Right lobe of liver (tissue), 6 donors: ENCODE measurements at regions not wholly inside any gene's neighbourhood (a gene's known extent, or its start where the extent isn't known, plus 50 kb on each side); places are given as distances from the start of the nearest gene placed in this dataset.
A peak's percentile ranks its signal among the peaks of the same experiment; 100 is the strongest.

Experiments used
- ATAC-seq, 4 donors: fragments of 200-7000 bp; cut with Tn5 transposase; one replicate each; pipeline ENCODE4 v1.9.1; 2020; ENCODE audit warnings: mild to moderate bottlenecking in 4 of 4, moderate library complexity in 4 of 4
- DNase-seq, 3 donors: peaks; one replicate each; pipeline ENCODE4 v3.0.0-alpha.2; 2020
- H3K27ac ChIP-seq, 3 donors: fragments of 200-600 bp; one replicate each; pipeline ENCODE4 v1.8.0; 2022
- H3K27me3 ChIP-seq, 2 donors: fragments of 200-600 bp; one replicate each; pipeline ENCODE4 v1.8.0; 2022
- H3K36me3 ChIP-seq, 4 donors: fragments of 200-600 bp; sonication (generic) in 1 of 4; one replicate each; pipeline versions ENCODE4 v1.5.1 to v1.8.0; 2017 to 2022; ENCODE audit warnings: control low read depth in 1 of 4
- H3K4me1 ChIP-seq, 4 donors: fragments of 200-600 bp; sonication (generic) in 1 of 4; one replicate each; pipeline versions ENCODE4 v1.5.1 to v1.8.0; 2017 to 2022; ENCODE audit warnings: control low read depth in 1 of 4
- H3K4me3 ChIP-seq, 3 donors: fragments of 200-600 bp; one replicate each; pipeline ENCODE4 v1.8.0; 2022
- H3K9me3 ChIP-seq, 4 donors: fragments of 200-600 bp; sonication (generic) in 1 of 4; one replicate each; pipeline versions ENCODE4 v1.5.1 to v1.8.0; 2017 to 2022; ENCODE audit warnings: control low read depth in 1 of 4
- POLR2A ChIP-seq: fragments of 450-650 bp; IDR thresholded peaks from one replicate; pipeline ENCODE4 v1.6.1; 2017; ENCODE audit warnings: antibody characterized with exemption, mild to moderate bottlenecking
- WGBS: methylation state at CpG from one replicate; pipeline ENCODE4 v1.1.6; 2018; ENCODE audit warnings: low coverage, low lambda C conversion rate; ENCODE audit not compliant: insufficient coverage; ENCODE audit errors: missing lambda C conversion rate; 5-methylcytosine and 5-hydroxymethylcytosine counted together
- intact Hi-C, 2 donors: fragments of 100-400 bp; cut with DNase I; formaldehyde crosslinking; loops; one replicate each; pipeline versions ENCODE4 v1.11.2 to v1.14.1; 2022
- TF ChIP-seq, protein P1 (sequence below), 4 donors: fragments of 200-600 bp in 3 of 4; fragments of 450-650 bp in 1 of 4; IDR thresholded peaks; one replicate each; pipeline versions ENCODE4 v1.5.1 to v1.8.0; 2016 to 2022; ENCODE audit warnings: antibody characterized with exemption in 4 of 4, mild to moderate bottlenecking in 2 of 4
- donor health status: DM: no; HTN: yes; CAD: no.
- donor health status: DM: no; HTN: no; CAD: no.
- donor health status: DM: no; HTN: no; CAD: no.
- donor health status: DM: no; HTN: yes; CAD: no.
- donor health status: DM: no; HTN: yes; CAD: no.

- Histone ChIP-seq H3K4me1 (no peaks in the 10 kb centered on the region), H3K9me3 (no peaks in the 10 kb centered on the region), H3K27ac (no peak overlapping the region), H3K27me3 (no peaks in the 10 kb centered on the region), H3K36me3 (no peaks in the 10 kb centered on the region), H3K4me3 (peak overlapping the region in 2 of 3 donors; percentile 10 to 12)
- TF ChIP-seq, protein P1, sequence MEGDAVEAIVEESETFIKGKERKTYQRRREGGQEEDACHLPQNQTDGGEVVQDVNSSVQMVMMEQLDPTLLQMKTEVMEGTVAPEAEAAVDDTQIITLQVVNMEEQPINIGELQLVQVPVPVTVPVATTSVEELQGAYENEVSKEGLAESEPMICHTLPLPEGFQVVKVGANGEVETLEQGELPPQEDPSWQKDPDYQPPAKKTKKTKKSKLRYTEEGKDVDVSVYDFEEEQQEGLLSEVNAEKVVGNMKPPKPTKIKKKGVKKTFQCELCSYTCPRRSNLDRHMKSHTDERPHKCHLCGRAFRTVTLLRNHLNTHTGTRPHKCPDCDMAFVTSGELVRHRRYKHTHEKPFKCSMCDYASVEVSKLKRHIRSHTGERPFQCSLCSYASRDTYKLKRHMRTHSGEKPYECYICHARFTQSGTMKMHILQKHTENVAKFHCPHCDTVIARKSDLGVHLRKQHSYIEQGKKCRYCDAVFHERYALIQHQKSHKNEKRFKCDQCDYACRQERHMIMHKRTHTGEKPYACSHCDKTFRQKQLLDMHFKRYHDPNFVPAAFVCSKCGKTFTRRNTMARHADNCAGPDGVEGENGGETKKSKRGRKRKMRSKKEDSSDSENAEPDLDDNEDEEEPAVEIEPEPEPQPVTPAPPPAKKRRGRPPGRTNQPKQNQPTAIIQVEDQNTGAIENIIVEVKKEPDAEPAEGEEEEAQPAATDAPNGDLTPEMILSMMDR (IDR thresholded peaks at IDR 0.05) = no peak
- TF ChIP-seq POLR2A = no peak
- intact Hi-C loops = no loop called here
- DNase-seq (peak in 2 of 3 donors; percentile 20 to 51), ATAC-seq (peak in 2 of 4 donors; percentile 36 to 56)
- WGBS = 49% methylated on average over 10 of the region's 59 CpGs
Measured at GRCh38 chr1:90835661-90836344, 118.7 kb upstream of the BARHL2 start.

DNA sequence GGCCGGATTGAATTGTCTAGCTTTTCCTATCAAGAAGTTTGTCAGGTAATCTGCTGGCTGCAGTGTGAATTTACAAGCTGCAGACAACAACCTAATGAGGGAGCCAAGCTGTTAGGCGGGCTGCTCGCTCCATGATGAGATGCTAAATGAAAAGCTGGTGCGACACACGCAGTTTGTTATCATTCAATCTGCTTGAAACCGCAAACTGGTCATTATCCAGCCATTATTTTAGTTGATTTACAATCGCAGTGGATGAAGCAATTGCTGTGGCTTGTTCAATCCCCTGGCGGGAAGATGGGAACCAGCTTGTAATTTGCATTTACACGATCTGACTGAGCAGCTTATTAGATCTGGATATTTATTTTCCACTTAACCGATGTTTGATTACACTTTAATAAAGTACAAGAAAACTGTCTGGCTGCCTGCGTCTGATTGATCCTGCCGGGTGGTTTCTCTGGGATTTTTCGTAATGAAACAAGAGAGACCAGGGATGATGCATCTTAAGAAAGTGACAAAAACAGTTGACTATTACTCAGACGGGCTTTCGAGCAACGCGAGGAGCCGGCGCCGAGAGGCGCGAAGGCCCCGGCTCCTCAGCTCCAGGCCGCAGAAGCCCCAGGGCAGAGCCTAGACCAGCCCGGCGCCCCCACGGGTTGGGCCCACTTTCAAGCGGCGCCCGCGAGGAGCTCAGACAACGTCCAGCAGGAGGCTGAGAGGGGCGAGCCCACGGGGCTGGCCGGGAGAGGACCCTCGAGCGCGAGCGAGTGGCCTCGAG lies 118.0 kb upstream of the BARHL2 start:
- intact Hi-C loops = no loop called here
- H3K27ac ChIP-seq = no peak overlapping the region
- no peak overlapping the region for H3K4me3 ChIP-seq
- H3K27me3 ChIP-seq = no peaks in the 10 kb centered on the region
- DNase-seq (no peak), ATAC-seq (peak in 1 of 4 donors; percentile 26)
- no peaks in the 10 kb centered on the region for H3K9me3 ChIP-seq
- 46% methylated on average over 13 of the region's 40 CpGs for WGBS
- no peak for TF ChIP-seq POLR2A
- TF ChIP-seq, protein P1 (IDR thresholded peaks at IDR 0.05) = no peak
- H3K36me3 ChIP-seq = no peaks in the 10 kb centered on the region
- no peaks in the 10 kb centered on the region for H3K4me1 ChIP-seq

DNA sequence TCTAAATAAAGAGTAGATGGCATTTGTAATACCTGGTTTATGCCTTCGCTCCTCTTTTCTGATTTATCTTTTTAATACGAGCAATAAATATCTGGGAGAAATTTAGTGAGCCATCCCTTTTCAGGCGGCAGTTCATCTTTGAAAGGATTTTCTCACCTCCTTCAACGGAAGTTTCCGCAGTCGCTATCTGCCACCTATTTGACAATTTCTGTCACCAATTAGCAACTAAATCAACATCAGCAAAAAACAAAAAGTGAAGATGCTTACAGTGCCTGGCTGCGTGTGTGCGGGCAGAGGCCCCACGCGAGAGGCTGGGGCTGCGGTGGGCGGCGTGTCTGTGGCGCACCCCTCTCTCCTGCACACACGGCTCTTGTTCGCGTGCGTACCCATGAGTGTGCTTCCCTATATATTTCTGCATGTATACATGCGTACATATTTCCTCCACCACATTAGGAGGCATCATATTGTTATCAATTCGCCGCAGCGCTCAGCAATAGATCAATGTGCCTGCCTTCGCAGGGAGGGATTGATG lies 117.3 kb upstream of the BARHL2 start:
- 55% methylated on average over 12 of the region's 23 CpGs for WGBS
- no peaks in the 10 kb centered on the region for H3K9me3 ChIP-seq
- no peaks in the 10 kb centered on the region for H3K4me1 ChIP-seq
- H3K27ac ChIP-seq = no peak overlapping the region
- H3K4me3 ChIP-seq = no peak overlapping the region
- ATAC-seq (no peak), DNase-seq (no peak)
- no peak for TF ChIP-seq POLR2A
- TF ChIP-seq, protein P1 (IDR thresholded peaks at IDR 0.05) = no peak
- no peaks in the 10 kb centered on the region for H3K36me3 ChIP-seq
- intact Hi-C loops = no loop called here
- no peaks in the 10 kb centered on the region for H3K27me3 ChIP-seq

DNA sequence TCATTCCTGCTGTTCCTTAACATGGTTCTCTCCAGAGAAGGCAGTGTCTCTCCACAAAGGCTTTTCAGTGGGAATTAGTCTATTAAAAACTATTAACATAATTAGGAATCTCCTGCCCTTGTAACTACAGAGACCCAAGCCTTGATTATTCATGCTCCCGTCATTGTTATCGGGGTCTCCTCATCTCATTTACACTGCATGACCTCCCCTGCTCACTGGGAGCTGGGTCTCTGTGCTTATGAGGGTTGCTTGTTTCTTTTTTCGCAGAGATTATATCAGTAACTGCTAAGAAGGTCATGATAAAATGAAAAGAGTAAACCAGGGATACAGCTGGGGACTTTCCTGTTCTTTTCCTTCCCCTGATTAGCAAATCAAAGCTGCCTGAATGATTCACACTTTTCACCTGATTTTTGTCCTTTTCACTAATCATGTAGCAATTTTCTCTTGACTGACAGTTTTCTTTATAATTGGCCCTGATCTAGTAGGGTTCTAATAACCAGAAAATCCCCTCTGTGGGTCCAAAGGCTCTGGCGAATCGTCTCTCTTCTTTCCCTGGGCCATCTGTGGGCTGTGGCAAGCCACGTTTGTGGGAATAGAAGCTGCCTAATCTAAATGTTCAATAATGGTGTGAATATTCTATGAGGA lies 116.5 kb upstream of the BARHL2 start:
- Histone ChIP-seq H3K36me3 (no peaks in the 10 kb centered on the region), H3K9me3 (no peaks in the 10 kb centered on the region), H3K4me3 (no peak overlapping the region), H3K4me1 (no peaks in the 10 kb centered on the region), H3K27ac (no peak overlapping the region), H3K27me3 (no peaks in the 10 kb centered on the region)
- WGBS = 49% methylated on average over 6 of the region's 6 CpGs
- no peak for ATAC-seq
- DNase-seq = no peak
- intact Hi-C loops = no loop called here
- TF ChIP-seq POLR2A = no peak
- TF ChIP-seq, protein P1 (IDR thresholded peaks at IDR 0.05) = no peak
